Kidney (tissue), 13 donors: ENCODE measurements at regions not wholly inside any gene's neighbourhood (a gene's known extent, or its start where the extent isn't known, plus 50 kb on each side); places are given as distances from the start of the nearest gene placed in this dataset.
"Not testable (repeated sequence)": the region's sequence is repeated elsewhere in the genome, so short reads cannot be mapped to it uniquely, and the experiment has no call there.

Source experiments
- DNase-seq, 5 donors: peaks; one replicate each; pipeline ENCODE4 v3.0.0-alpha.2; 2013 to 2020
- FAIRE-seq: peaks from 2 replicates; lab custom pipeline; 2012; peaks lifted over from hg19 to GRCh38; lab: Jason Lieb, UNC
- H3K27ac ChIP-seq, 2 donors: one replicate each; pipeline ENCODE4 v1.7.0; 2013; ENCODE audit warnings: low read depth in 2 of 2, low read length in 2 of 2, inconsistent platforms in 1 of 2
- H3K27me3 ChIP-seq: one replicate; pipeline ENCODE4 v1.7.1; 2013; ENCODE audit warnings: low read length, inconsistent platforms; ENCODE audit not compliant: control insufficient read depth, insufficient read depth
- H3K36me3 ChIP-seq, 3 donors: one replicate each; pipeline versions ENCODE4 v1.7.0 to v1.7.1; 2013; ENCODE audit warnings: low read length in 3 of 3, control low read depth in 1 of 3, inconsistent platforms in 1 of 3; ENCODE audit not compliant: insufficient read depth in 3 of 3, control insufficient read depth in 2 of 3
- H3K4me1 ChIP-seq, 3 donors: one replicate each; pipeline versions ENCODE4 v1.7.0 to v1.7.1; 2013; ENCODE audit warnings: low read length in 3 of 3, inconsistent platforms in 1 of 3, low read depth in 1 of 3; ENCODE audit not compliant: control insufficient read depth in 2 of 3, insufficient read depth in 2 of 3
- H3K4me3 ChIP-seq, 3 donors: one replicate each; pipeline versions ENCODE4 v1.7.0 to v1.8.1; 2013; ENCODE audit warnings: low read length in 3 of 3, control low read depth in 1 of 3, inconsistent platforms in 1 of 3
- H3K9ac ChIP-seq, 3 donors: one replicate each; pipeline versions ENCODE4 v1.7.0 to v1.7.1; 2013; ENCODE audit warnings: low read length in 3 of 3, control low read depth in 1 of 3, inconsistent platforms in 1 of 3
- H3K9me3 ChIP-seq, 3 donors: one replicate each; pipeline versions ENCODE4 v1.7.0 to v1.7.1; 2013; ENCODE audit warnings: low read length in 3 of 3, control low read depth in 1 of 3, inconsistent platforms in 1 of 3; ENCODE audit not compliant: control insufficient read depth in 2 of 3, insufficient read depth in 1 of 3
- intact Hi-C: fragments of 100-400 bp; cut with DNase I; formaldehyde crosslinking; loops from one replicate; pipeline ENCODE4 v1.11.1; 2022
- TF ChIP-seq, protein P1 (sequence below): IDR thresholded peaks from 3 replicates; pipeline ENCODE4 v1.5.1; 2012; ENCODE audit warnings: mild to moderate bottlenecking, moderate library complexity, borderline replicate concordance; ENCODE audit not compliant: insufficient read depth; ENCODE audit errors: extremely low read depth
- donor health status: control.
- donor health status: control.
- donor health status: control.
- donor health status: control.
- donor health status: control.
- donor health status: DM: yes; HTN: yes; CAD: no.
- donor health status: Normal renal cell carcinoma (clear cell type).

DNA sequence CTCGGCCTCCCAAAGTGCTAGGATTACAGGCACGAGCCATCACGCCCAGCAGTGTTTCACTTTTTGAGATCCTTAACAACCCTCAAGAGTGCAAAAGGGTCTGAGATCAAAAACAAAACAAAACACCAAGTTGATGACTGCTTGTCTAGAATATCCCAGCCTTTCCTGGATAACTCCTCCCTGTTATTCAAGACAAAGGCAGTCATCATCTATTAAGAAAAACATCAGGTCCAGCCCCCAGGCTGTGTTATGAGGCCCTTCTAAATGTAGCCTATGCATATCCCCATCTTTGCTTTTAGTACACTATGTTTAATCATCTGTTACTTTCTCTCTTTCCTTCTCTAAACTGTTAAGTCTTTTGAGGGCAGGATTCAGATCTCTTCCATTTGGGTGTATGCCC is 150.1 kb upstream of the FHIT start:
- no peaks in the 10 kb centered on the region for H3K27me3 ChIP-seq
- H3K9ac ChIP-seq = no peak overlapping the region
- no peak overlapping the region for H3K4me3 ChIP-seq
- no peaks in the 10 kb centered on the region for H3K36me3 ChIP-seq
- FAIRE-seq = no peak
- H3K4me1 ChIP-seq = no peaks in the 10 kb centered on the region
- DNase-seq = no peak
- H3K27ac ChIP-seq = no peak overlapping the region
- TF ChIP-seq, protein P1, sequence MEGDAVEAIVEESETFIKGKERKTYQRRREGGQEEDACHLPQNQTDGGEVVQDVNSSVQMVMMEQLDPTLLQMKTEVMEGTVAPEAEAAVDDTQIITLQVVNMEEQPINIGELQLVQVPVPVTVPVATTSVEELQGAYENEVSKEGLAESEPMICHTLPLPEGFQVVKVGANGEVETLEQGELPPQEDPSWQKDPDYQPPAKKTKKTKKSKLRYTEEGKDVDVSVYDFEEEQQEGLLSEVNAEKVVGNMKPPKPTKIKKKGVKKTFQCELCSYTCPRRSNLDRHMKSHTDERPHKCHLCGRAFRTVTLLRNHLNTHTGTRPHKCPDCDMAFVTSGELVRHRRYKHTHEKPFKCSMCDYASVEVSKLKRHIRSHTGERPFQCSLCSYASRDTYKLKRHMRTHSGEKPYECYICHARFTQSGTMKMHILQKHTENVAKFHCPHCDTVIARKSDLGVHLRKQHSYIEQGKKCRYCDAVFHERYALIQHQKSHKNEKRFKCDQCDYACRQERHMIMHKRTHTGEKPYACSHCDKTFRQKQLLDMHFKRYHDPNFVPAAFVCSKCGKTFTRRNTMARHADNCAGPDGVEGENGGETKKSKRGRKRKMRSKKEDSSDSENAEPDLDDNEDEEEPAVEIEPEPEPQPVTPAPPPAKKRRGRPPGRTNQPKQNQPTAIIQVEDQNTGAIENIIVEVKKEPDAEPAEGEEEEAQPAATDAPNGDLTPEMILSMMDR = no peak
- intact Hi-C loops = no loop called here
- H3K9me3 ChIP-seq = no peaks in the 10 kb centered on the region

DNA sequence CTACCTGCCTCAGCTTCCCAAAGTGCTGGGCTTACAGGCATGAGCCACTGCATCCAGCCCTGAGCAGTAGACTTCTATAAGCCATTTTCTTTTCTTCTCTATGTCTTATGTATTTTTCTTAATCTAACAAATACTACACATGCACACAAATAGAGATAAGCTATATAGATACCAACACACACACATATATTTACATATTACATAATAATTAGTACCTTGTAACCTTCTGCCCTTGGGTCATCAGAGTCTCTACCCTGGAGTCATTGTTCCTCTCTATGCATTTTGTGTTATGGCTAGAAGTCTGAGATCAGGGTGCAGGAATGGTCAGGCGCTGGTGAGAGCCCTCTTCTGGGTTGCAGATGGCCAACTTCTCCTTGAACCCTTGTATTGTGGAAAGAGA is 154.0 kb upstream of the PTPRG start:
- no peak for DNase-seq
- intact Hi-C loops = no loop called here
- no peaks in the 10 kb centered on the region for H3K27me3 ChIP-seq
- no peaks in the 10 kb centered on the region for H3K9me3 ChIP-seq
- H3K9ac ChIP-seq = no peak overlapping the region
- TF ChIP-seq, protein P1 = no peak
- H3K4me1 ChIP-seq = no peaks in the 10 kb centered on the region
- FAIRE-seq = no peak
- no peak overlapping the region for H3K27ac ChIP-seq
- no peak overlapping the region for H3K4me3 ChIP-seq
- no peaks in the 10 kb centered on the region for H3K36me3 ChIP-seq

DNA sequence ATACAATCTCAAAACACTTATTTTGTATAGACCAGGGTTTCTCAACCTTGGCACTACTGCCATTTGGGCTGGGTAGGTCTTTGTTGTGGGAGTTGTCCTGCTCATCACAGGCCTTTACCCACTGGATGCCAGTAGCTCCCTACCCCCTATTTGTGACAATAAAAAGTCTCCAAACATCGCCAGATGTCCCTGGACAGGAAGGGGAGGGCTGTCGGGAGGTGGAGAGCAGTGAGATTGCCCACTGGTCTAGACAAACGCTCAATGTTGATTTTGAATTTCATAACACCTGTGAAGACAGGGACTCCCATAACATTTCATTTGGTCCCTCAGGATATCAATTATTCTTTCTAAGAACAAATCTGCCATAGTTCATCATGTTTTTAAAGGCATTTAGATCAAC is 151.7 kb upstream of the PTPRG start:
- FAIRE-seq (no peak), DNase-seq (no peak)
- Histone ChIP-seq H3K27me3 (no peaks in the 10 kb centered on the region), H3K9ac (no peak overlapping the region), H3K27ac (no peak overlapping the region), H3K36me3 (no peaks in the 10 kb centered on the region), H3K4me3 (no peak overlapping the region), H3K9me3 (no peaks in the 10 kb centered on the region), H3K4me1 (no peaks in the 10 kb centered on the region)
- intact Hi-C loops = no loop called here
- TF ChIP-seq, protein P1 = no peak

DNA sequence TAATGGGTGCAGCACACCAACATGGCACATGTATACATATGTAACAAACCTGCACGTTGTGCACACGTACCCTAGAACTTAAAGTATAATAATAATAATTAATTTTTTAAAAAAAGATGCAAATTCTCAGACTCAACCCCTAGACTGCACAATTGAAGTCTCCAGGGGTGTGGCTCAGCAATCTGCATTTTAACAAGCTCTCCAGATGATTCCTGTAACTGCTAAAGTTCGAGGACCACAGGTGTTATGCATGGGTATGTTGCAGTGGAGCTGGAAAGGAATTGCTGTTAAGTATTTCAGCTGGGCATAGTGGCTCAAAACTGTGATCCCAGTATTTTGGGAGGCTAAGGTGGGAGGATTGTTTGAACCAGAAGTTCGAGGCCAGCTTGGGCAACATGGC is 151.0 kb upstream of the PTPRG start:
- DNase-seq, H3K4me3 ChIP-seq, H3K36me3 ChIP-seq, intact Hi-C loops, H3K9ac ChIP-seq, FAIRE-seq, H3K27me3 ChIP-seq, H3K4me1 ChIP-seq, H3K27ac ChIP-seq, H3K9me3 ChIP-seq: not testable (repeated sequence)
